ENCODE measurements at regions not wholly inside any gene's neighbourhood (a gene's known extent, or its start where the extent isn't known, plus 50 kb on each side); places are given as distances from the start of the nearest gene placed in this dataset.
"Not testable (repeated sequence)": the region's sequence is repeated elsewhere in the genome, so short reads cannot be mapped to it uniquely, and the experiment has no call there.

DNA sequence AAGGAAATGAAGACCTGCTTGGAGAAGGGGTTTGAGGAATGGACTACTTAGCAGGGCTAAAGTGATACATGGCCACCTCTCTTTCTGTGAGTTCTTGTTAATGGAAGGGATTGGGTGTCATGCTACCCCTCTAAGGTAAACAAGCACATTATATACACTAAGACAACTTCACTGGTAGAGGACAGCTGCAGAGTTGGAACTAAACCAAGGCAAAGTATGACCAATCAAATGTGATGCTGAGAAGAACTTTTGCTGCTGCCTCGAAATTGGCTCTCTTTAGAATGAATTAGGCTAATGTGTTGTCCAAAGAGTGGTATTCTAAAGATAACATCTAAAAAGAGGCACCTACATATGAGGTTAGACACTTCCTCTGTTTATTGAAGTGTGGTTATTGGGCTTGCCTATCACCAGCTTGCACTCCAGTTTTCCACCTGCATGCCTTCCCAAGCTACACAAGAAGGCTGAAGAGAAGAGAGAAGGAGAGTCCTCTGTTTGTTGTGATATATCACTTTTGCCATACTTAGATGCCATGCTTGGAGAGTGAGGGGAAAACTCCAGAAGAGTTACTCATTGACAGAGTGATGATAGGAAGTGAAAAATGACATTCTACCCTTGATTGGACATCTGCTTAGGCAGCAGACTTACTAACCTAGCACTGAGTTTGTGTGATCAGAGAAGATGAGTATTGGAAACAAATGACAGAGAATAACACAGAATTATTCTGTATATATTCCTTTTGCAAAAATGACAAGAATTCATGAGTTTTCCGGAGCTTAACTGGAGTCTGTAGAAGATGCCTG lies 536.1 kb downstream of the ZNF608 start:
- FAIRE-seq (no peak), DNase-seq (ENCODE audit: insufficient read length, low spot score) (no peak)

DNA sequence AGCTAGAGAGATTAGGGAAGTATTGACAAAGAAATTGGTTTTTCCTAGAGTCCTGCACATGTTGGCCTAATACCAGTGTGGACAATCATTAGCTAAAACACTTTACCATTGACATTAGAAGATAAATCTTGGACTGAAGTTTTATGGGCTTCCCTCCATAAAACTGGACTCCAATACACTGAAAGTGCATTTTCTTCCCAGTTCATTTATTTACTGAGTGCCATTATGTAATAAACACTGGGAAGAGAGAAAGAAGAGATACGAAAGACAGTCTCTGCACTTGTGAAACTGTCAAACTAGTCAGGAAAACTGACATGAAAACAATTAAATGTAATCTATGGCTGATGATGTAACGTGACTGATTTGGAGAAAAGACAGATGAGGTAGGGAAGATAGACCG lies 539.3 kb downstream of the ZNF608 start:
- FAIRE-seq (no peak), DNase-seq (ENCODE audit: insufficient read length, low spot score) (no peak)

GRCh38 chr5:124206540-124206939 lies 539.9 kb downstream of the ZNF608 start:
- no peak for DNase-seq (ENCODE audit: insufficient read length, low spot score)
- no peak for FAIRE-seq

GRCh38 chr5:124203303-124203702 lies 543.1 kb downstream of the ZNF608 start:
- DNase-seq (ENCODE audit: insufficient read length, low spot score) (no peak), FAIRE-seq (no peak)

DNA sequence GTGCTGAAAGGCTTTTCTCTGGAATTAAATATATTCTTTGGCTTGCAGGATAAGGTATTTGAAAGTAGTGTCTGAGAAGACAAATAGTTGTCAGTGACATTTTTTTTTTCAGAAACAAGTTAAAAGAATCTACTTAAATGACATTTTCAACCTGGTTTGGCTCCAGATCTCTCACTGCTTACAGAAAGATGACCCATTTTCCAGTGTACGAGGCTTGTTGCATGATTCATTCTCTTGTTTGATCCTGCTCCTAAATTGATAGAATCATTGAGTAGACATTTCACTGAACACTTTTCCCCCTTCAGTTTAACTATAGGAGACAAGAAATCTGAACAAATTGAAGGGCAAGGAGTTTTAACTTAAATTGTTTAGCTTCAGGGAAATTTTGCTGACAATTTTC lies 546.1 kb downstream of the ZNF608 start:
- DNase-seq (ENCODE audit: insufficient read length, low spot score) (no peak), FAIRE-seq (no peak)

DNA sequence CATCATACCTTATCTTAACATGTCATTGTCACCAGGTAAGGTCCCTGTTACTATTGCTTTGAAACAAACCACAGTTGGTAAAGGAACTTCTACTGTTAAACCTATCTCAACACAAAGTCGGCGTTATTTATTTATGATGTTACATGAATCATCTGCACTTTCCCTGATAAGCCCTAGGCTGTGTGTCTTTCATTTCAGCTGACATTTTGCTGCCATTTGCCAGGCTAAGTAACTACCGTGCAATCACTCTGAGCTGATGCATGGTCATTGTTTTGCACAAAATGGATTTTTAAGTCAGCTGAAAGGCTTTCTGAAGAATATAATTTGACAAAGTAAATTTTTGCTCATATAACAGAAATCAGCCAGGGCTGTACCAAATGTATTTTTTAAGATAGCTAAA lies 546.5 kb downstream of the ZNF608 start:
- FAIRE-seq (no peak), DNase-seq (ENCODE audit: insufficient read length, low spot score) (no peak)

DNA sequence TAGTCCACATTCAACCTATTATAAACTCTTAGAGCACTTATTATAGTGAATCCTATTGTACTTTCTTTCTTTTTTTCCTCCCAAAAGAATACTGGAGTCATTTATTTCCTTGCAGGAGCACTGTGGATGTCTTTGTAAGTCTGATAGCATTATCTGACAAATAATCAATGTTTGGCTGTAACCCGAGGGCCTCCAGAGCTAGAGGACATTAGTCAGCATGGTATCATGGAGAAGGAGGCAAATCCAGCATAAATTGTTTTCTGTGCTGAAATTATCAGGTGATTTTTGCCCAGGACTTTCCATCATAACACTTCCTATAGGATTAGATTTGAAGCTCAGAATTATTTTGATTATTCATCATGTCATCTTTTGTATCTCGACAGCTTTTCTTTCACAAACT lies 551.0 kb downstream of the ZNF608 start:
- FAIRE-seq (no peak), DNase-seq (ENCODE audit: insufficient read length, low spot score) (no peak)

DNA sequence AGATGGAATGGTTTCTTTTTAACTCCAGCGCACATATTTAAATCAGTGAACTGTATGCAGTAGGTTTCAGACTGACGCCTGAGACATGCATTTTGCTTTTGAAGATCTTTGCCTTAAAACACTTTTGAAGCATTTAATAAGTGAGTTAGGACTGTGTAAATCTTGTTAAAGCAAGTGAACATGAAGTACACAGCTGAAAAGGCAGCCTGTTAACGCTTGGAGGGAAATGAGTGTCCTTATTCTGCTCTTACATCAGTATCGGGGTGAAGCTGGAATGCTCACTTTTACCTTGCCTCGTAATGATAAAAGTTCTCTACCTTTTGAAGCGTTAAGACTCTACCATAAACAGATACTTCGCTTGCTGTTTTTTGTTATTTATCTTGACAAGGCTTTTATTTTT lies 552.2 kb downstream of the ZNF608 start:
- no peak for DNase-seq (ENCODE audit: insufficient read length, low spot score)
- no peak for FAIRE-seq

DNA sequence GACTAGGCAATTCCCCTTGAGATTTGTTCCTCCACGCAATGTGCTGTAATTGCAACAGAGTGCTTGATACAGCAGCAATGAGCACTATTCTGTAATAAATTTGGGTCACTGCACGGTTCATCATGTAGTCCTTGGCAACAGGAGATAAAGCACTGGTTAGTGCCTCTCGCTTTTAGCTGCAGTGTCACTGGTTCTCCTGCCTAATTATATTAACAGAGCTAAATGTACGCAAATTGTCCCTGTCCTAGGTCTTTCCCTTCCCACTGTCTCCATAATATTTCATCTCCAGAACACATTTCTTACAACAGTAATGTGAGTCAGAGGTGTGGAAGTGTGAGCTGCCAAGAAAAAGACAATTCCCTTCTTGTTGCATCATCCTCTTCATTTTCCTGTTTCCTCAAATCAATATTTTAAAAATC lies 553.1 kb downstream of the ZNF608 start:
- FAIRE-seq, result no peak
- DNase-seq (ENCODE audit: insufficient read length, low spot score), result no peak

DNA sequence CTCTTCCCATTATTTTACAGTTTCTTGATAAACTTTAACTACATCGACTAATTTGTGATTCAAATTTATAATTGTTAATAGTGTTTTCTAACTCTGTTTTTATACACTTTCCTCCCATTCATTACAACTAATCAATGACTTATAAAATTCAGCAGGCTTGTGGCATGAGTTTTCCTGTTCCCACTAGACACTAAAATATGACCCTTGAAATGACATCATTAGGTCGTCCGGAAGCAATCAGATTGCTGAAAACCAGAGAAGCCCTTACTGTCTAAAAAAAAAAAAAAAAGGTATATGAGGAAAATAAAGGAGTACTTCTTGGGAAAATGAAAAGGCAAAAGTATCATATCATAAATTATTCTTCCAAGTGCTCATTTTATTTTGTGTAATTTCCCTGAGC lies 553.7 kb downstream of the ZNF608 start:
- FAIRE-seq (no peak), DNase-seq (ENCODE audit: insufficient read length, low spot score) (no peak)

DNA sequence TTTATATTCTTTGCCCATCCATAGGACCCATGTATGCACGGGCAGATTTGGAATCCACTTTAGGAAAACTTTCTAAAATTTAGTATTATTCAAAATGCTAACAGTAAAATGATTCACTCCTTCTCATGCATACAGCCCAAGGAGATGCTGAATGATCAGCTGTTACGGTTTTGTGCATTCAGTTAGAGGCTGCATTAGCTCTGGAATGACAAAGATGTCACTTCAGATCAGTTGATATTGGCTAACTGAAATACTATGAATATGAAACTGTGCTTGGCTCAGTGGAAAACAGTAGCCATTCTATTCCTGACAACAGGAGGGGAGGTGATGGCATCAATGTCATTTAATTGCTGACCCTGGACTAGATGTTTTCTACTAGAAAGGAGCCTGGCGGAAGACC lies 560.7 kb downstream of the ZNF608 start:
- DNase-seq (ENCODE audit: insufficient read length, low spot score) (no peak), FAIRE-seq (no peak)

- DNase-seq (ENCODE audit: insufficient read length, low spot score), result no peak
- no peak for FAIRE-seq
These were observed 564.3 kb downstream of the ZNF608 start for GRCh38 chr5:124182133-124182532.

DNA sequence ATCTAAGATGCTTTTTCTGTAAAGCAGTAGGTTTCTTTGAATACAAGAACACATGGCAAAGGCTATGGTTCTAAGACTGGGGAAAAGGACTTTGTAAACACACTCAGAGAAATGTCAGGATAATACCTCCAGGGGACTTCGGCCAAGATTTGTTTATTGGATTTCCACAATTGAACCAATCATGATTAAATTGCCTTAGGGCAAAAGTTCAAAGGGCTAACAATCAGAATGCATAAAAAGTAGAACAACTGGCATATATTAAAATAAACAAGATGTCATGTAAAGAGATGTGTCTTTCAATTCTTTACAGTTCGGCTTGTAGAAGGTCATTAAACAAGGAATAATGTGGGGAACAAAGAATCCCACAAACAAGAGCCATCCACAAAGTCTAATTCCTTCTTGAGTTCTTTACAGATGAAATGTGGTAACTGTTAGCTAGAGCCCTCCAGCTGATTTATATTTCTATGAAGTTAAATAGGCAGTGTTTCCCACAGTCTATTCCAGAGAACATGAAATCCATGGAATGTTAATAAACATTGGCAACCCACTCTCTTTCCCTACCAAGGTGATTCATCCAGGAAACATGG lies 565.5 kb downstream of the ZNF608 start:
- FAIRE-seq, result no peak
- peak; percentile 12 for DNase-seq (ENCODE audit: insufficient read length, low spot score)

DNA sequence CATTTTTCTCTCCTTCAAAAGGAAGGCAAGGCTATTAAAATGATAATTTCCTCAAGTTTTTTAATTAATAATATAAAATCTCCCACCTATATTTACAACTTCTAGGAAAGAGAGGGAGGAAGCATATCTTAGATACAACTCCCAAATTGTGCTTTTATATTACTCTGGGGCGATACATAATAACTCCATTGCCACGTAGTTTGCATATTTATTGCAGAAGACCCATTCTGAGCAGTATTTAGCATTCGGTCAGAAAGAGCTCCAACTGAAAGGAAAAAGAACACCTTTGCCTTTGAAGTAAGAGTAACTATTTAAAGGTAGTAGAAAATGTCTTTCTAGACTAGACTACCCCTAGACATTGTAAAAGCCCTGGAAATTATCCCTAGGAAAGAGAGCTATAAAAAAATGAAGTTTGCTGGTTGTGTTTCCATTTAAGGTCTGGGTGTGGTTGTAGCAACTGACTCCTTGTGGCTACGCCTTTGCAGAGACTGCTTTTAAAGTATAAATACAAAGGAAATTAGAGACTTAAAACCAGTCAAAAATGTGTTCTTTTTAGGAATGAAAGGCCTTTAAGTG lies 566.1 kb downstream of the ZNF608 start:
- no peak for FAIRE-seq
- no peak for DNase-seq (ENCODE audit: insufficient read length, low spot score)

GRCh38 chr5:124179819-124180218 lies 566.6 kb downstream of the ZNF608 start:
- FAIRE-seq (no peak), DNase-seq (ENCODE audit: insufficient read length, low spot score) (no peak)

DNA sequence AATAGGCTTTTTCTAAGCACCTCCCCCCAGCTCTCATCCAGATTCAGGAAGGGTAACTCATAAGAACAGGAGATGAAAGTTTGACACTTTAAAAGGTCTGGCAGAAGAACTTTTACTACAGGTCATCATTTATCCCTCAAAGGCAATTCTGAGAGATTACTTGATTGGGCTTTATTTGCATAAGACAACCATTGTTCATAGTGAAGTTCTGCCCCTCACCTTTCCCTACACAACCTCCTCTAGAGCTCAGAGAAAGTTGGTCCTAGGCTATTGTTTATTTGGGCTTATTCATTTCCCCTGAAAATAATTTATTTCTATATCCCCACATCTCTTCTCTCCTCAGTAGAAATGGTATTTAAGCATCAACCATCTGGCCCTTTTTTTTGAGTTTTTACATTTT lies 568.4 kb downstream of the ZNF608 start:
- FAIRE-seq (no peak), DNase-seq (ENCODE audit: insufficient read length, low spot score) (no peak)

DNA sequence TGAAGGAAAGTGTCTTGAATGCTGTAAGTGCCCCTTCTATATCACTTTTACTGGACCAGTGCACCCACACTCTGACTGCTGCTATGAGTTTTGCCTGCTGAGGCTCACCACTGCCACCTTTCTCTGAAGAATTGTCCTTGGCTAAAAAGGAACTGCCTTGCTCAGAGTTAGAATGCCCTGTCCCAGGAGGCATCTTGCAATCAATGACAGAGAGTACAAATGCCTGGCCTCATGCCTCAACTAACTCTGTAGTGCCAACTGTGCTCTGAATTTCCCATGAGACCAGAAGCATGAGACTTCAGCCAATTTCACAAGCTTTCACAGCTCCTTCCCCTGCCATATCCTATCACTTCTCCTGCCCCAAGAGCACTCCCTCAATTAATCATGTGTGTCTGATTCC lies 569.7 kb downstream of the ZNF608 start:
- no peak for DNase-seq (ENCODE audit: insufficient read length, low spot score)
- FAIRE-seq, result no peak

DNA sequence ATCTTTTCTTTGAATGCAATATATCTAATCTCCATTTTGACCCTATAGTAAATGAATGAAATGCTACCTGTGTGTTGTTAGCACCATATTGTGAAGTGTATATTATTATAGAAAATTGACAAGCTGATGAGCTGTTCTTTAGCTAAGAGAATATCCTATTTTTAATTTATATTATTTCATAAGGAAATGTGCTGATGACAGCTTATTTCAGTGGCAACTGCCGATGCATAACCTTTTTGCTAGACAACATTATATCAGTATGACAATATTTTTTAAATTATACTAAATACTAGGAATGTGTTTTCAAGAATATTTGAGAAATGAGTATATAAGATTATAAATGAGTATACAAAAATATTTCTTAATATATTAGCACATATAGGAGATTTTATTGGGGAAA lies 573.1 kb downstream of the ZNF608 start:
- no peak for FAIRE-seq

DNA sequence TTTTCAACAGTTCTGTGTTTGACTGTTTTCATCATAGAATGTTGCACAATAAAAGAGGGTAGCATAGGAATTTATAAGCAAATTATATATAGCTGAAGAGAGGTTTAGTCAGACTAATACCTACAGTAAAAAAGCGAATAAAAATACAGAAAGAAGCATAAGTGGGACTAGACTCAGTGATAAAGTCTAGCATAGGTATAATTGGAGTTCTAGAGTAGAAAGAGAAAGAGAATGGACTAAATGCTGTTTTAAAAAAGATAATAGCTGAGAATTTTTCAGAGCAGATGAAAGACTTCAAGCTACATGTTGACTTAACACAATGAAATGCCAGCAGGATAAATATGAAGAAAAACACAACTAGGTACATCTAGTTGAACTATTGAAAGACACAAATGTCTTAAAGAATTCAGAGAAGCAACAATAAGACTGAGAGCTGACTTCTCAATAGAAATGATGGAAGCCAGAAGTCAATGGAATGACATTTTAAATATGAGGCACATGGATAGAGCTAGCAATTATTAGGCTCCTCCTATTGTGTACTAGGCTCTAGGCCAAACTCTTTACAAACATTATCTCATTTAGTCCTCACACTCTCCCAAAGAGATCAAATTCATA lies 573.9 kb downstream of the ZNF608 start:
- FAIRE-seq, result no peak
- DNase-seq (ENCODE audit: insufficient read length, low spot score), result no peak

More for the DNA sequence above, 573.1 kb downstream of the ZNF608 start:
- DNase-seq (ENCODE audit: insufficient read length, low spot score), result no peak

- not testable (repeated sequence) for DNase-seq (ENCODE audit: insufficient read length, low spot score); FAIRE-seq
These were observed 578.3 kb downstream of the ZNF608 start for GRCh38 chr5:124168093-124168492.

GRCh38 chr5:124162767-124163532 lies 583.5 kb downstream of the ZNF608 start:
- no peak for FAIRE-seq
- no peak for DNase-seq (ENCODE audit: insufficient read length, low spot score)
